DMS53 treated with DMSO at 0.1 percent for 48 hours (cell line): ENCODE measurements at regions not wholly inside any gene's neighbourhood (a gene's known extent, or its start where the extent isn't known, plus 50 kb on each side); places are given as distances from the start of the nearest gene placed in this dataset.
A peak's percentile ranks its signal among the peaks of the same experiment; 100 is the strongest.

Experiments
- DNase-seq: peaks from one replicate; lab custom pipeline; 2025; ENCODE audit not compliant: unreplicated experiment; lab: John Stamatoyannopoulos, UW

DNA sequence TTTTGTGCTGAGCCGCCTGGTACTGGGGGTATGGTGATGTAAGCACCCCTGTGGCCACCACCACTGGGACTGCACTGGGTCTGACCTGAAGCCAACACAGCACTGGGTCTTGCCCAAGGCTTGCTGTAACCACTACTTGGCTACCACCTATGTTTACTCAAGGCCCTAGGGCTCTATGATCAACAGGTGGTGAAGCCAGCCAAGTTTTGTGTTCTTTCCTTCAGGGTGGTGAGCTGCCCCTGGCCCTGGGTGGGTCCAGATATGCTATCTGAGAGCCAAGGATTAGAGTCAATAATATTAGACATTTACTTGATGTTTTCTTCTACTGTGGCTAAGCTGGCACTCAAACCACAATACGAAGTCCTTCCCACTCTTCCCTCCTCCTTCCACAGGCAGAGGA lies 55.1 kb upstream of the PAGE4 start:
- DNase-seq, result no peak

DNA sequence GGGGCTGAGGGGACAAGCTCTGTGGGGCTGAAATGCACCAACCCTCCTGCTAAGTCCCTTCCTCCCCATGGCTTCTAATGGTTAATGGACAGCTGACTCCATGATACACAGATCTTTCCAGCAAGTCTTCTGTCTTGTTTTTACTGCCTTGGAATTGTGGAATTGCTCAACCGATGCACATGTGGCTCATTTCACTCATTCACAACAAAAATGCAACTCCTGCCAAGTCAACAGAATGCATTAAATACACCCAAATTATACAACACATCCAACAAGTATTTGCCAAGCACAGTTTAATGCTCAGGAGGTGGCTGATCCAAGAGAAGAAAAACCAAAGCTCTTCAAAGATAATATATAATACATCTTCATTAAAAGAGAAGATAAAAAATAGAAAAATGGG lies 61.9 kb upstream of the PAGE4 start:
- DNase-seq, result no peak

DNA sequence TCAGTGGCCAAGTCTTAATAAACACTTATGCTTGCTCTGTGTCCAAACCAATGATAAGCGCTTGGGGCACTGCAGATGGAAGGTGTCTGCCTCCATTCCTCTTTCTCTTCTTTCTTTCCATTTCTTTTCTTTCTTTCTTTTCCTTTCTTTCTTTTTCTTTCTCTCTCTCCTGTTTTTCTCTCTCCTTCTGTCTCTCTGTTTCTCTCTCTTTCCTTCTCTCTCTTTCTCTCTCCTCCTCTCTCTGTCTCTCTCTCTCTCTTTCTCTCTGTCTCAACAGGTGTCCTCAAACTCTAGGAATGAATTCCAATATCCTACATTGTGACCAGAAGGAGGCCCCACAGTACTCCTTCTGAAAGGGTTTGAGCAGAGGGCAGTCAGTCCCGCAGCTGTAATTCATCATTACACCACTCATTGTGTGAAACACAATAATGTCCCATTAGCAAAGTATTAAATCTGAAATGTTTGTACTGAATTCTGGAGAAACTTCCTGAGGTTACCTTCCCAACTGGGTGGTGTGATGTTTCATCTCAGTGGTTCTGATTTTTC lies 66.5 kb upstream of the PAGE1 start:
- no peak for DNase-seq

DNA sequence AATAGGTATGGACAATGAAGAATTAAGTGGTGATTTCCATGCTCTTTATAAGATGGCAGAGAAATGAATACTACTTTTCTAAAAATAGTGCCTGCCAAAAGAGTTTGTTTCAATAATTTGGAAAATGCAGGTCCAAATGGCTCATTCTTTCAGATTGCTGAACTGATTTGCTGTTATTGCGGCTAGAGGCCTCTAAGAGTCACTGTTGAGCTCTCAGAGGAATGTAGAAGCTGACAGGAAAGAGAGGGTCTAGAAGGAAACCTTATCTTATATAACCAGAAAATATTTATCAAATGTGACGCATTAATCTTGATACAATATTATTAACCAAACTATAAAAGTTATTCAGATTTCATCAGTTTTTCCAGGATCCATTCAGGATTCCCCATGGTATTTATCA lies 65.7 kb upstream of the PAGE1 start:
- DNase-seq, result no peak

DNA sequence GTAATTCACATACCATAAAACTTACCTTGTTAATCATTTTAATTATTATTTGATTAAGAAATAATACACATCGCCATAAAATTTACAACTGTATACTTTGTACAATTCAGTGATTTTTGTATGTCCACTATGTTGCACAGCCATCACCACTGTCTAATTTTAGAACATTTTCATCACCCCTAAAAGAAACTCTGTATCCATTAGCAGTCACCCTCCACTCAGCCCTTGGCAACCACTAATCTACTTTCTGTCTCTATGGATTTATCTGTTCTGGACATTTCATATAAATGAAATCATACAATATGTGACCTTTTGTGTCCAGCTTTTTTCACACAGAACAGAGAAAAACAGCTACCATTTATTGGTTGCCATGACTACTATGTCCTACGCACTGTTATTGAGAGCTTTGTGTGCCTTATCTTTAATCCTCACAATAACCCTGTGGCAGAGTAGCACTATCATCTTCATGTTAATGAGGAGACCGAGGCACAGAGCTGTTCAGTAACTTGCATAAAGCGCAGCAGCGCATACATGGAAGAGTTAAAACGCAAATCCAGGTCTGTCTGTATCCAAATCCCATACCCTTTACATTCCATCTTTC lies 64.6 kb upstream of the PAGE1 start:
- no peak for DNase-seq

DNA sequence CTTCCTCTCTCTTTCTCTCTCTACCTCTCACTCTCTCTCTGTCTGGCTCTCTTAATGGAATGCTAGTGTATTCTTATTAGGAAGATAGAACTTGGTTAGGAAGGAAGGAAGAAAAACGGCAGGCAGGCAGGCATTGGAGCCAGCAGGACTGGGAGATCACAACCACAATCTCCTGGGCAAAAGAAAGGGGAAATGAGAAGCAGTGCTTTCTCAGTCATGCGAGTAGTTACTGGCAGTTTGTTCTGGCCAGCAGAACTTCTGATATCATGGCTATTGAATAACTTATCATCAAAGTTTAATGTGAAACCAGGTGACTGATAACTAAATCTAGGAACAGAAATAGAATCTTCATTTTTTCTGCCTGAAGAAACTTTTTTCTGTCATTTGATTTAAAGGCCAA lies 60.9 kb upstream of the PAGE1 start:
- no peak for DNase-seq

DNA sequence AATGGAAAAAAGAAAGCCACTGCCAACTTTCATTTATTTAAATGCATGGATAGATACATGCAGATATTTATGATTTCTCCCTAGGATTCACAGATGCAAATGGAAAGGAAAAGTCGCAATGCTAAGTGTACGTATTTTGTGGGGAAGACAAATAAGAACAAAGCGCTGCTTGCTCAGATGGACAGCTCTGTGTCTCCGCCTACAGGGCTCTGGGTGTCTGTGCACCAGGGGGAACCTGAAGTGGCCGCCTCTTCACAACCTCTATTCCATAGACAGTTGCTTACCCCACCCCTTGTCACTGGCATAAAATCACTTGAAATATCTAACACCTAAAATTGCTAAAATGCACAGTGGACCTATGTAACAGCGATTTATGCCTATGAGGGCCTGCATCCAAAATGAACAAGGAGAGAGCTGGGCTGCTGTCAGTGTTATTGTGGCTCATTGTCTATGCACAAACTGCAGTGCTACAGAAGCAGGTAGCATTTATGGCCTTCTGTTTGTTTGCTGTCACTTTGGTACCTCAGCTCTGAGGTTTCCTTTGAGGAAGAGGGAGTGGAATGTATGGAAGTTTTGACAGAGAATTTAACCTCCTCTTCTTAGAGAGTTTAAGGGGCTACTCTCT lies 58.6 kb upstream of the PAGE1 start:
- peak; percentile 12 for DNase-seq

DNA sequence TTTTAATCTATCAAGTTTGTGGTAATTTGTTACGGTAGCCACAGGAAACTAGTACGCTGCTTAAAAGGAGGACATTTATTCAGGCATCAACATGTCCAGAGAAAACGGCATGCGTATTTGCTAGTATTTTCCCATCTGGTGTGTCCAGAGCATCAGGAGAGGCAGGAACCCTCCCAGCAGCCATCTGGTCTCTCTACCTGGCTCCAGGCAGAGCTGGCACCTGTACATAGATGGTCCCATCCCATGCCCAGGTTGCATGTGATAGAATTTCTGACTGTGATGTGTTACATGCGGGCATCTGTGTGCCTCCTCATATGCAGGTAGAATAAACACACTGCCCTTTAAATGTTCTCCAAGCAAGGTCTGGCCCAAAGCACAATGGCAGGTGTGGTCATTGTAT lies 57.9 kb upstream of the PAGE1 start:
- DNase-seq, result no peak

DNA sequence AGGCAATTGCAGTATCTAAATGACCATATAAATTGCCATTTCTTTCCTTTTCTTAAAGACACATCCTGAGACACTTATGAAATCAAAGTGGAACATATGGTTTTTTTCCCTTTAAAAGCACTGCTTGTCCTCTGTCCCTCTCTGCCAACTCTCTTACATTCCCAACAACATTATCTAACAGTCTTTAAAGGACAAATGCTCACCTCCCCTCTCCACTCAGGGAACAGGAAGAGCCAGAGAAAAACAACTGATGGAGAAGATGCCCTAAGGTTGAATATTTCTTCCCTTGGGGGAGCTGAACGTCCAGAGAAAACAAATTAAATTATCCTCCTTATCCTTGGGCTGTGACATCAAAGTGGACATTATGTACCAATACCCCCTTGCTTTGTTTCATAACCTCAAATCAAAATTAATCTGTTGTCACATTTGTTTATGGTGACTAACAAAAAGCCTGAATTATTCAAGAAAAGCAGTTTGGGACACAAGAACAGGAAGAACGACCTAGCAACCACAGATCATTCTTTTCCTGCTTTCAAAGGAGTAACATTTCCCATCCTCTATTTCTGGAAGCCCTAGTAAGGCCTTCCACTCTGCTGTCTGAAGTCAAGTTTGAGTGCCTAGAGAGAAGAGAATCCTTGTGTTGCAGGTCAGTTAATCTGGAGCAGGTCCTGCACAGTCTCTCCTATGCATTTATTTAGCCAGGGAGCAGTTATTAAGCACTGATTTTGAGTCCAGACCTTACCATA lies 52.6 kb upstream of the PAGE1 start:
- DNase-seq, result no peak

DNA sequence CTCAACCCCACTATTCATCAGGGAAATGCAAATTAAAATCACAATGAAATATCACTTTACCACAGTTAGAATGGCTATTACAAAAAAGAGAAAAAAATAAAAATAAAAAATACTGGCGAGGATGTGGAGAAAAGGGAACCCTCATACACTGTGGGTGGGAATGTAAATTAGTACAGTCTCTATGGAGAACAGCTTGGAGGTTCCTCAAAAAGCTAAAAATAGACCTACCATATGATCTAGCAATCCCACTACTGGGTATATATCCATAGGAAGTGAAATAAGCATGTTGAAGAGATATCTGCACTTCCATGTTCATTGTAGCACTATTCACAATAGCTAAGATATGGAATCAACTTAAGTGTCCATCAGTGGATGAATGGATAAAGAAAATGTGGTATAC lies 50.5 kb upstream of the PAGE1 start:
- no peak for DNase-seq
